Loucy (cell line): ENCODE measurements at regions not wholly inside any gene's neighbourhood (a gene's known extent, or its start where the extent isn't known, plus 50 kb on each side); places are given as distances from the start of the nearest gene placed in this dataset.

Experiments used
- H2AFZ ChIP-seq: fragments of 200-600 bp; sonication (generic); 2 replicates; pipeline ENCODE4 v1.6.0; 2016; ENCODE audit warnings: antibody characterized with exemption, mild to moderate bottlenecking, low read length, moderate library complexity
- H3F3A ChIP-seq: fragments of 200-600 bp; 2 replicates; pipeline ENCODE4 v1.6.0; 2016; ENCODE audit warnings: antibody characterized with exemption, low read depth, mild to moderate bottlenecking
- H3K27me3 ChIP-seq: fragments of 200-600 bp; sonication (generic); 2 replicates; pipeline ENCODE4 v1.6.1; 2014; ENCODE audit warnings: low read length, mild to moderate bottlenecking; ENCODE audit not compliant: insufficient read depth, poor library complexity, severe bottlenecking
- H3K36me3 ChIP-seq: fragments of 200-600 bp; sonication (generic); 2 replicates; pipeline ENCODE4 v1.6.1; 2016; ENCODE audit warnings: low read length; ENCODE audit not compliant: insufficient read depth
- H3K4me1 ChIP-seq: fragments of 200-600 bp; sonication (generic); 2 replicates; pipeline ENCODE4 v1.5.1; 2014; ENCODE audit warnings: low read length, mild to moderate bottlenecking; ENCODE audit not compliant: insufficient read depth, poor library complexity, severe bottlenecking
- H3K4me2 ChIP-seq: fragments of 200-600 bp; sonication (generic); 2 replicates; pipeline ENCODE4 v1.6.0; 2014; ENCODE audit warnings: antibody characterized with exemption, low read length, low read depth, mild to moderate bottlenecking; ENCODE audit not compliant: poor library complexity, severe bottlenecking
- H3K4me3 ChIP-seq: fragments of 200-600 bp; sonication (generic); 2 replicates; pipeline ENCODE4 v1.5.1; 2014; ENCODE audit warnings: low read length, mild to moderate bottlenecking, mixed read lengths; ENCODE audit not compliant: poor library complexity, severe bottlenecking
- H3K79me2 ChIP-seq: fragments of 200-600 bp; sonication (generic); 2 replicates; pipeline ENCODE4 v1.6.1; 2014; ENCODE audit warnings: low read length; ENCODE audit not compliant: insufficient read depth
- H3K9ac ChIP-seq: fragments of 200-600 bp; sonication (generic); 2 replicates; pipeline ENCODE4 v1.6.0; 2014; ENCODE audit warnings: mild to moderate bottlenecking, low read depth, low read length, moderate library complexity; ENCODE audit not compliant: poor library complexity, severe bottlenecking
- H3K9me2 ChIP-seq: fragments of 200-600 bp; sonication (generic); replicated peaks from 2 replicates; pipeline ENCODE4 v1.6.1; 2016; ENCODE audit warnings: low read depth, low read length, mixed read lengths
- H3K9me3 ChIP-seq: fragments of 200-600 bp; sonication (generic); 2 replicates; pipeline ENCODE4 v1.6.1; 2014; ENCODE audit warnings: mild to moderate bottlenecking, antibody characterized with exemption, low read length, low read depth; ENCODE audit not compliant: insufficient read depth
- H4K20me1 ChIP-seq: fragments of 200-600 bp; sonication (generic); 2 replicates; pipeline ENCODE4 v1.6.0; 2014; ENCODE audit warnings: antibody characterized with exemption, low read length, mild to moderate bottlenecking; ENCODE audit not compliant: insufficient read depth, poor library complexity, severe bottlenecking
- EZH2phosphoT487 ChIP-seq: fragments of 200-600 bp; IDR thresholded peaks from 2 replicates; pipeline ENCODE4 v1.6.1; 2018; ENCODE audit warnings: antibody characterized with exemption, mild to moderate bottlenecking, moderate library complexity, borderline replicate concordance
- TF ChIP-seq, protein P1 (sequence below): fragments of 200-600 bp; sonication (generic); conservative IDR thresholded peaks from 2 replicates; pipeline ENCODE4 v1.5.1; 2014; ENCODE audit warnings: mild to moderate bottlenecking, antibody characterized with exemption, low read length

- H3K79me2 ChIP-seq: no peaks in the 10 kb centered on the region
Observed at GRCh38 chr5:57568136-57568535, 85.5 kb upstream of the ACTBL2 start.

DNA sequence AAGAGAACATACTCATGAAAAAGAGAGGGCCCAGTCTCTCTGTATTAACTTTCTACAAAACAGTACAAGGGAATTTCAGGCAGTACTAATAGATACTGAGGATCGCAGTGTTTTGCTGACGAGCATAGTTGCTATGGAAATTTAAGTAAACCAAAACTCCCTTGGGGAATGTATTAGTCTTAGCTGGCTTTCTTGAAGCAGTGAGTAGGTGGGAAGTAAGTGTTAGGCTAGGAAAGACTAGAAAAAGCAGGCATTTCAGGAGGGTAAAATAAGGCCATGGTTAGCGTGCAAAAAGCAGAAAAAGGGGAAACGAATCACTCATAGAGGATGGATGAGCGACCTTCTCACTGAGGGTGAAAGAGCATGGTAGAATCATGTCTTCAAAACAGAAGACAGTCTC, 84.3 kb upstream of the ACTBL2 start:
- H3K4me3 ChIP-seq: no peak overlapping the region
- no peak overlapping the region for H3K4me2 ChIP-seq
- peaks cover 9% of the 10 kb centered on the region for H3K4me1 ChIP-seq
- no peaks in the 10 kb centered on the region for H4K20me1 ChIP-seq
- no peaks in the 10 kb centered on the region for H3K9me3 ChIP-seq
- H3F3A ChIP-seq: no peaks in the 10 kb centered on the region
- TF ChIP-seq EZH2phosphoT487: no peak
- TF ChIP-seq, protein P1, sequence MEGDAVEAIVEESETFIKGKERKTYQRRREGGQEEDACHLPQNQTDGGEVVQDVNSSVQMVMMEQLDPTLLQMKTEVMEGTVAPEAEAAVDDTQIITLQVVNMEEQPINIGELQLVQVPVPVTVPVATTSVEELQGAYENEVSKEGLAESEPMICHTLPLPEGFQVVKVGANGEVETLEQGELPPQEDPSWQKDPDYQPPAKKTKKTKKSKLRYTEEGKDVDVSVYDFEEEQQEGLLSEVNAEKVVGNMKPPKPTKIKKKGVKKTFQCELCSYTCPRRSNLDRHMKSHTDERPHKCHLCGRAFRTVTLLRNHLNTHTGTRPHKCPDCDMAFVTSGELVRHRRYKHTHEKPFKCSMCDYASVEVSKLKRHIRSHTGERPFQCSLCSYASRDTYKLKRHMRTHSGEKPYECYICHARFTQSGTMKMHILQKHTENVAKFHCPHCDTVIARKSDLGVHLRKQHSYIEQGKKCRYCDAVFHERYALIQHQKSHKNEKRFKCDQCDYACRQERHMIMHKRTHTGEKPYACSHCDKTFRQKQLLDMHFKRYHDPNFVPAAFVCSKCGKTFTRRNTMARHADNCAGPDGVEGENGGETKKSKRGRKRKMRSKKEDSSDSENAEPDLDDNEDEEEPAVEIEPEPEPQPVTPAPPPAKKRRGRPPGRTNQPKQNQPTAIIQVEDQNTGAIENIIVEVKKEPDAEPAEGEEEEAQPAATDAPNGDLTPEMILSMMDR: no peak
- H3K9ac ChIP-seq: no peak overlapping the region
- H2AFZ ChIP-seq: no peak overlapping the region
- no peaks in the 10 kb centered on the region for H3K79me2 ChIP-seq
- H3K9me2 ChIP-seq: no peaks in the 10 kb centered on the region
- H3K27me3 ChIP-seq: no peaks in the 10 kb centered on the region
- no peaks in the 10 kb centered on the region for H3K36me3 ChIP-seq

More at GRCh38 chr5:57568136-57568535, 85.5 kb upstream of the ACTBL2 start:
- no peaks in the 10 kb centered on the region for H3K9me3 ChIP-seq
- no peaks in the 10 kb centered on the region for H4K20me1 ChIP-seq
- H3K9me2 ChIP-seq: no peaks in the 10 kb centered on the region
- H3K4me2 ChIP-seq: no peak overlapping the region
- H3K4me1 ChIP-seq: peaks cover 9% of the 10 kb centered on the region
- no peaks in the 10 kb centered on the region for H3K27me3 ChIP-seq
- no peak overlapping the region for H3K9ac ChIP-seq
- no peak for TF ChIP-seq EZH2phosphoT487
- TF ChIP-seq, protein P1: no peak
- no peak overlapping the region for H3K4me3 ChIP-seq
- H3F3A ChIP-seq: no peaks in the 10 kb centered on the region
- no peaks in the 10 kb centered on the region for H3K36me3 ChIP-seq
- no peak overlapping the region for H2AFZ ChIP-seq

DNA sequence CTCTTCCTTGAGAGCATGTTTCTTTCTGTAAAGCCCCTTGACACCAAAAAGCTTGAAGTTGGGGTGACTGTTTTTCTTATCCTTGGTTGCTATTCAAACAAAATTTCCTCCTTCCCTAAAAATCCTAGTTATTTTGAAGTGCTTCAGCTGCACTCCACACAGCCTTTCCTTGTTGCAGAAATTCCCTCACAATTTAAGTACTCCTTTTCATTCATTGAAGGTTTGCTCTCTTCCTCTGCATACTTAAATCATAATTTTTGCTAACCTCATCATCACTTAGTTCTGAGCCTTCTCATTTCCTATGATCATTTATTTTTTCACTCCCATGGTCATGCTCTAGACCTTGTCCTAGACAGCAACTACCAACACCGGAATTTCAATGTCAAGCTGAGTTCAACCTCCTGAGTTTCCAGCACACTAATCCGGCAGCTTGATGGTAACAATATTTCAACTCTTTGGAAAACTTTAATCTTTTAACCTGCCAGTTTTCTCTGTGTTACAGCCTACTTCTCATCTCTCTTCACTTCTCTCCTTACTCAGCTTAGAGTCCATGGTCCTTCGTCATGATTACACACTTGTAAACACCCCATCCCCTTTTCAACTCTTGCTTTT, 78.7 kb upstream of the ACTBL2 start:
- TF ChIP-seq, protein P1: no peak
- no peak for TF ChIP-seq EZH2phosphoT487
- Histone ChIP-seq H3K9me3 (no peaks in the 10 kb centered on the region), H3K9ac (no peak overlapping the region)

More for the DNA sequence above, 78.7 kb upstream of the ACTBL2 start:
- Histone ChIP-seq H3K4me1 (no peaks in the 10 kb centered on the region), H3K36me3 (no peaks in the 10 kb centered on the region), H2AFZ (no peak overlapping the region), H3K4me3 (no peak overlapping the region), H3K9me2 (no peaks in the 10 kb centered on the region), H4K20me1 (no peaks in the 10 kb centered on the region), H3K27me3 (no peaks in the 10 kb centered on the region), H3K79me2 (no peaks in the 10 kb centered on the region), H3K4me2 (no peak overlapping the region), H3F3A (no peaks in the 10 kb centered on the region)
